Esophagus squamous epithelium (tissue), 5 donors: ENCODE measurements at regions not wholly inside any gene's neighbourhood (a gene's known extent, or its start where the extent isn't known, plus 50 kb on each side); places are given as distances from the start of the nearest gene placed in this dataset.

Experiments
- DNase-seq: peaks from one replicate; lab custom pipeline; 2025; lab: John Stamatoyannopoulos, UW
- H3K27ac ChIP-seq, 4 donors: fragments of 200-600 bp; sonication (generic); one replicate each; pipeline ENCODE4 v1.5.1; 2016 to 2019; ENCODE audit warnings: mild to moderate bottlenecking in 1 of 4
- H3K27me3 ChIP-seq, 4 donors: fragments of 200-600 bp; sonication (generic); 1 replicate in 3 of 4; 2 replicates in 1 of 4; pipeline versions ENCODE4 v1.5.1 to v1.6.0; 2017 to 2021; ENCODE audit warnings: antibody characterized with exemption in 1 of 4
- H3K36me3 ChIP-seq, 3 donors: fragments of 200-600 bp; sonication (generic); one replicate each; pipeline ENCODE4 v1.5.1; 2016 to 2019
- H3K4me1 ChIP-seq, 3 donors: fragments of 200-600 bp; sonication (generic); one replicate each; pipeline ENCODE4 v1.5.1; 2017 to 2019
- H3K4me3 ChIP-seq, 4 donors: fragments of 200-600 bp; sonication (generic); 1 replicate in 3 of 4; 2 replicates in 1 of 4; pipeline ENCODE4 v1.5.1; 2016 to 2019; ENCODE audit warnings: mild to moderate bottlenecking in 2 of 4, moderate library complexity in 1 of 4
- H3K9me3 ChIP-seq, 3 donors: fragments of 200-600 bp; sonication (generic); one replicate each; pipeline ENCODE4 v1.5.1; 2016 to 2019
- POLR2A ChIP-seq, 4 donors: fragments of 450-650 bp; IDR thresholded peaks; one replicate each; pipeline ENCODE4 v1.6.1; 2017; ENCODE audit warnings: antibody characterized with exemption in 4 of 4, mild to moderate bottlenecking in 4 of 4, moderate library complexity in 3 of 4
- WGBS, 2 donors: methylation state at CpG; one replicate each; pipeline ENCODE4 v1.1.5; 2018; 5-methylcytosine and 5-hydroxymethylcytosine counted together
- intact Hi-C: fragments of 100-400 bp; cut with DNase I; formaldehyde crosslinking; loops from one replicate; pipeline ENCODE4 v1.15.0; 2022
- TF ChIP-seq, protein P1 (sequence below), 6 experiments: fragments of 450-650 bp in 4 of 6; fragments of 200-600 bp in 2 of 6; sonication (generic) in 2 of 6; IDR thresholded peaks; one replicate each; pipeline ENCODE4 v1.5.1; 2016 to 2019; ENCODE audit warnings: antibody characterized with exemption in 6 of 6, mild to moderate bottlenecking in 4 of 6, moderate library complexity in 4 of 6
- donor health status: DM: yes; HTN: yes; CAD: no.

- TF ChIP-seq, protein P1, sequence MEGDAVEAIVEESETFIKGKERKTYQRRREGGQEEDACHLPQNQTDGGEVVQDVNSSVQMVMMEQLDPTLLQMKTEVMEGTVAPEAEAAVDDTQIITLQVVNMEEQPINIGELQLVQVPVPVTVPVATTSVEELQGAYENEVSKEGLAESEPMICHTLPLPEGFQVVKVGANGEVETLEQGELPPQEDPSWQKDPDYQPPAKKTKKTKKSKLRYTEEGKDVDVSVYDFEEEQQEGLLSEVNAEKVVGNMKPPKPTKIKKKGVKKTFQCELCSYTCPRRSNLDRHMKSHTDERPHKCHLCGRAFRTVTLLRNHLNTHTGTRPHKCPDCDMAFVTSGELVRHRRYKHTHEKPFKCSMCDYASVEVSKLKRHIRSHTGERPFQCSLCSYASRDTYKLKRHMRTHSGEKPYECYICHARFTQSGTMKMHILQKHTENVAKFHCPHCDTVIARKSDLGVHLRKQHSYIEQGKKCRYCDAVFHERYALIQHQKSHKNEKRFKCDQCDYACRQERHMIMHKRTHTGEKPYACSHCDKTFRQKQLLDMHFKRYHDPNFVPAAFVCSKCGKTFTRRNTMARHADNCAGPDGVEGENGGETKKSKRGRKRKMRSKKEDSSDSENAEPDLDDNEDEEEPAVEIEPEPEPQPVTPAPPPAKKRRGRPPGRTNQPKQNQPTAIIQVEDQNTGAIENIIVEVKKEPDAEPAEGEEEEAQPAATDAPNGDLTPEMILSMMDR (IDR thresholded peaks at IDR 0.05): no peak
- no peak for TF ChIP-seq POLR2A (IDR thresholded peaks at IDR 0.05)
- no peaks in the 10 kb centered on the region for H3K27me3 ChIP-seq
- H3K4me1 ChIP-seq: peaks cover 0 to 10% (median 0%) of the 10 kb centered on the region in 3 donors
- H3K4me3 ChIP-seq: no peak overlapping the region
- intact Hi-C loops: no loop called here
- H3K9me3 ChIP-seq: no peaks in the 10 kb centered on the region
- H3K36me3 ChIP-seq: no peaks in the 10 kb centered on the region
- DNase-seq: no peak
- H3K27ac ChIP-seq: no peak overlapping the region
- WGBS, 2 donors: 85 to 100% methylated on average over 1 of the region's 1 CpG
Measured at GRCh38 chr4:186855111-186855510, 131.5 kb upstream of the FAT1 start.

GRCh38 chr4:186857793-186858192 is 134.1 kb upstream of the FAT1 start:
- DNase-seq: no peak
- intact Hi-C loops: no loop called here
- H3K27me3 ChIP-seq: no peaks in the 10 kb centered on the region
- no peaks in the 10 kb centered on the region for H3K9me3 ChIP-seq
- H3K4me1 ChIP-seq: no peaks in the 10 kb centered on the region
- TF ChIP-seq, protein P1 (IDR thresholded peaks at IDR 0.05): no peak
- no peak for TF ChIP-seq POLR2A (IDR thresholded peaks at IDR 0.05)
- no peaks in the 10 kb centered on the region for H3K36me3 ChIP-seq
- H3K27ac ChIP-seq: no peak overlapping the region
- no peak overlapping the region for H3K4me3 ChIP-seq

DNA sequence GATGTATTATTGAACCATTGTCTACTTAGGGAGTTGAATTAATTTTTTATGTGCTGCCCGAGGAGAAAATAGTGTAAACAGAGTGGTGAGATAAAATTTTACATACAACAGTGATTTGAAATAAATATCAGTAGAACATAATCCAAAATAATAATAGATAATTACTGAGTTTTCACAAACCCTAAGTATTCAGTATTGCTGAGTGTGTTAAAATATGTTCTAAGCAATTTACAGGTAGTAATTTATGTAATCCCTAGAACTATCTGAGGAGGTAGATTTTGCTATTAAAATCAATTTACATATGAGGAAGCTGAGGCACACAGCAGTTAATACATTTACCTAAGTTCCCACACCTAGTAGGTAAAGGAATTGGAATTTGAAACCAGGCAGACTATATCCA is 134.7 kb upstream of the FAT1 start:
- H3K9me3 ChIP-seq: no peaks in the 10 kb centered on the region
- no peaks in the 10 kb centered on the region for H3K27me3 ChIP-seq
- H3K36me3 ChIP-seq: no peaks in the 10 kb centered on the region
- no peak overlapping the region for H3K4me3 ChIP-seq
- H3K4me1 ChIP-seq: no peaks in the 10 kb centered on the region
- intact Hi-C loops: no loop called here
- no peak overlapping the region for H3K27ac ChIP-seq
- 75% methylated on average over 1 of the region's 1 CpG for WGBS, 2 donors
- TF ChIP-seq, protein P1 (IDR thresholded peaks at IDR 0.05): no peak
- TF ChIP-seq POLR2A (IDR thresholded peaks at IDR 0.05): no peak
- DNase-seq: no peak

DNA sequence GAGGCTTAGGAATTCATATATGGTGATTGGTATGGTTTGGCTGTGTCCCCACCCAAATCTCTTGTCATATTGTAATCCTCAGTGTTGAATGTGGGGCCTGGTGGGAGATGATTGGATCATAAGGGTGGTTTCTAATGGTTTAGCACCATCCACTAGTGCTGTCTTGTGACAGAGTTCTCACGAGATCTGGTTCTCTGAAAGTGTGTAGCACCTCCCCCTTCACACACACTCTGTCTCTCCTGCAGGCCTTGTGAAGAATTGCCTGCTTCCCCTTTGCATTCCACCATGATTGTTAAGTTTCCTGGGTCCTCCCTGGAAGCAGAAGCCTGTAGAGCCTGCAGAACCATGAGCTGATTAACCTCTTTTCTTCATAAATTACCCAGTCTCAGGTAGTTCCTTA is 135.8 kb upstream of the FAT1 start:
- WGBS, 2 donors: 75 to 100% methylated on average over 1 of the region's 1 CpG

GRCh38 chr4:186861317-186861716 is 137.7 kb upstream of the FAT1 start:
- no peak for DNase-seq
- TF ChIP-seq, protein P1 (IDR thresholded peaks at IDR 0.05): no peak
- no peak for TF ChIP-seq POLR2A (IDR thresholded peaks at IDR 0.05)
- no peak overlapping the region for H3K27ac ChIP-seq
- H3K27me3 ChIP-seq: no peaks in the 10 kb centered on the region
- H3K4me3 ChIP-seq: no peak overlapping the region
- H3K36me3 ChIP-seq: no peaks in the 10 kb centered on the region
- H3K9me3 ChIP-seq: no peaks in the 10 kb centered on the region
- no peaks in the 10 kb centered on the region for H3K4me1 ChIP-seq
- intact Hi-C loops: no loop called here

More for the DNA sequence above, 135.8 kb upstream of the FAT1 start:
- Histone ChIP-seq H3K27ac (no peak overlapping the region), H3K36me3 (no peaks in the 10 kb centered on the region), H3K4me3 (no peak overlapping the region), H3K27me3 (no peaks in the 10 kb centered on the region), H3K9me3 (no peaks in the 10 kb centered on the region), H3K4me1 (no peaks in the 10 kb centered on the region)
- TF ChIP-seq, protein P1 (IDR thresholded peaks at IDR 0.05): no peak
- no peak for TF ChIP-seq POLR2A (IDR thresholded peaks at IDR 0.05)
- intact Hi-C loops: no loop called here
- no peak for DNase-seq
